PC-9 (cell line): ENCODE measurements at regions not wholly inside any gene's neighbourhood (a gene's known extent, or its start where the extent isn't known, plus 50 kb on each side); places are given as distances from the start of the nearest gene placed in this dataset.

ENCODE experiments used
- BruUV-seq: library from RNA; stranded (reverse); fragments of 400-500 nt; replicated peaks from 2 replicates; lab custom pipeline; 2021; lab: Mats Ljungman, UMichigan
- CTCF ChIA-PET: fragments of 300-600 bp; sonication (Branson Sonifier 250); formaldehyde crosslinking; loops from one replicate; lab custom pipeline; 2022; ENCODE audit warnings: antibody characterized with exemption; lab: Charles Lee
- POLR2A ChIA-PET: fragments of 300-600 bp; sonication (Branson Sonifier 250); formaldehyde crosslinking; loops from one replicate; lab custom pipeline; 2022; ENCODE audit warnings: antibody characterized with exemption; ENCODE audit not compliant: unreplicated experiment; lab: Charles Lee
- DNase-seq, 2 experiments: peaks; one replicate each; pipeline versions ENCODE4 v3.0.0 to v3.0.0-alpha.2; 2015 to 2022; ENCODE audit warnings: mixed read lengths in 1 of 2
- H2AFZ ChIP-seq: fragments of 200-600 bp; sonication (generic); 2 replicates; pipeline ENCODE4 v1.8.1; 2017; ENCODE audit warnings: antibody characterized with exemption
- H3F3A ChIP-seq: fragments of 200-600 bp; sonication (generic); 2 replicates; pipeline ENCODE4 v1.8.1; 2017; ENCODE audit warnings: antibody characterized with exemption, mild to moderate bottlenecking, low read depth; ENCODE audit not compliant: insufficient read depth
- H3K27ac ChIP-seq: fragments of 200-600 bp; sonication (generic); 2 replicates; pipeline ENCODE4 v1.6.1; 2016; ENCODE audit warnings: mixed run types
- H3K27me3 ChIP-seq: fragments of 200-600 bp; sonication (generic); 2 replicates; pipeline ENCODE4 v1.6.1; 2016; ENCODE audit warnings: low read depth, mixed run types; ENCODE audit not compliant: insufficient read depth
- H3K36me3 ChIP-seq: fragments of 200-600 bp; sonication (generic); 2 replicates; pipeline ENCODE4 v1.6.1; 2016; ENCODE audit warnings: low read depth, mixed run types
- H3K4me1 ChIP-seq: fragments of 200-600 bp; sonication (generic); replicated peaks from 2 replicates; pipeline ENCODE4 v1.6.1; 2016; ENCODE audit warnings: mixed run types; ENCODE audit not compliant: insufficient read depth
- H3K4me2 ChIP-seq: fragments of 200-600 bp; sonication (generic); 2 replicates; pipeline ENCODE4 v1.6.1; 2017; ENCODE audit warnings: mixed run types
- H3K4me3 ChIP-seq: fragments of 200-600 bp; sonication (generic); 2 replicates; pipeline ENCODE4 v1.6.1; 2016; ENCODE audit warnings: mixed run types
- H3K79me2 ChIP-seq: fragments of 200-600 bp; sonication (generic); 2 replicates; pipeline ENCODE4 v1.6.1; 2017; ENCODE audit warnings: low read depth, mixed run types
- H3K9me2 ChIP-seq: fragments of 200-600 bp; sonication (generic); 2 replicates; pipeline ENCODE4 v1.8.1; 2017; ENCODE audit warnings: mild to moderate bottlenecking; ENCODE audit not compliant: insufficient read depth
- H3K9me3 ChIP-seq: fragments of 200-600 bp; sonication (generic); 2 replicates; pipeline ENCODE4 v1.8.1; 2016; ENCODE audit warnings: low read depth; ENCODE audit not compliant: insufficient read depth
- H4K20me1 ChIP-seq: fragments of 200-600 bp; sonication (generic); 2 replicates; pipeline ENCODE4 v1.8.1; 2017; ENCODE audit not compliant: insufficient read depth
- EZH2 ChIP-seq: fragments of 200-600 bp; sonication (generic); IDR thresholded peaks from 2 replicates; pipeline ENCODE4 v1.8.0; 2017; ENCODE audit warnings: antibody characterized with exemption, low read depth
- intact Hi-C: fragments of 100-400 bp; cut with micrococcal nuclease; formaldehyde crosslinking; loops from one replicate; pipeline ENCODE4 v1.10.0; 2022; ENCODE audit not compliant: unreplicated experiment
- TF ChIP-seq, protein P1 (sequence below): fragments of 200-600 bp; sonication (generic); conservative IDR thresholded peaks from 2 replicates; pipeline ENCODE4 v1.6.1; 2017; ENCODE audit warnings: mixed run types, antibody characterized with exemption, mild to moderate bottlenecking, moderate library complexity

DNA sequence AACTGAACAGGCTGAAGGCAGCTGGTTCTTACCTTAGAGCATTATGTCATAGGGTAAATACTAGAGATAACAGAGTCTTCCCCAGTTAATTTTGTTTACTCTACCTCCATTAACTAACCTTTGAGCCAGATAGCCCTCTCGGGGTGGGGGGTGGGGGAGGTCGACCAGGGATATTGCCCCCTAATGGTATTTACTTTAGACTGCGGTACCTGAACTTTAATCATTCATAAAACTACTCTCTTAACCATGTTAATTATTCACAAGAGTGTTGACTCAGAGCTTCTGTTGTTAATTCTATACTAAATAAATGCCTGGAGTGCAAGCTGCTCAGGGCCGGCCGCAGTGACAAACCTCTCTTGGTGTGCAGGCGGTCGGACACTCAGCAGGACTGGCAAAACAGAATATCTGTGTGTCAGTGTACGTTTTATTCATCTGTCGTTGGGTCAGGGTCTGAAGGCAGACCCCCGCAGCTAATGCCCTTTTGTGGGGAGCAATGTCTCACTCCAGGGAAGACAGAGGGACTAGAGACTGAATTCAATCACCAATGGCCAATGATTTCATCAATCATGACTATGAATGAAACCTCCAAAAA is 152.4 kb upstream of the COL21A1 start:
- Histone ChIP-seq H2AFZ (no peak overlapping the region), H4K20me1 (no peaks in the 10 kb centered on the region), H3K4me1 (no peaks in the 10 kb centered on the region), H3K36me3 (no peaks in the 10 kb centered on the region), H3K4me2 (no peak overlapping the region), H3K79me2 (no peaks in the 10 kb centered on the region), H3K27me3 (no peaks in the 10 kb centered on the region), H3K27ac (no peak overlapping the region), H3K4me3 (no peak overlapping the region), H3K9me3 (peaks cover 9% of the 10 kb centered on the region; the same call in 1 of the 2 replicates), H3K9me2 (no peaks in the 10 kb centered on the region), H3F3A (no peaks in the 10 kb centered on the region)
- ChIA-PET CTCF (no interaction called here), POLR2A (no interaction called here)
- intact Hi-C loops: no loop called here
- DNase-seq: no peak
- no TSS peak for BruUV-seq
- no peak for TF ChIP-seq EZH2
- TF ChIP-seq, protein P1, sequence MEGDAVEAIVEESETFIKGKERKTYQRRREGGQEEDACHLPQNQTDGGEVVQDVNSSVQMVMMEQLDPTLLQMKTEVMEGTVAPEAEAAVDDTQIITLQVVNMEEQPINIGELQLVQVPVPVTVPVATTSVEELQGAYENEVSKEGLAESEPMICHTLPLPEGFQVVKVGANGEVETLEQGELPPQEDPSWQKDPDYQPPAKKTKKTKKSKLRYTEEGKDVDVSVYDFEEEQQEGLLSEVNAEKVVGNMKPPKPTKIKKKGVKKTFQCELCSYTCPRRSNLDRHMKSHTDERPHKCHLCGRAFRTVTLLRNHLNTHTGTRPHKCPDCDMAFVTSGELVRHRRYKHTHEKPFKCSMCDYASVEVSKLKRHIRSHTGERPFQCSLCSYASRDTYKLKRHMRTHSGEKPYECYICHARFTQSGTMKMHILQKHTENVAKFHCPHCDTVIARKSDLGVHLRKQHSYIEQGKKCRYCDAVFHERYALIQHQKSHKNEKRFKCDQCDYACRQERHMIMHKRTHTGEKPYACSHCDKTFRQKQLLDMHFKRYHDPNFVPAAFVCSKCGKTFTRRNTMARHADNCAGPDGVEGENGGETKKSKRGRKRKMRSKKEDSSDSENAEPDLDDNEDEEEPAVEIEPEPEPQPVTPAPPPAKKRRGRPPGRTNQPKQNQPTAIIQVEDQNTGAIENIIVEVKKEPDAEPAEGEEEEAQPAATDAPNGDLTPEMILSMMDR: no peak

DNA sequence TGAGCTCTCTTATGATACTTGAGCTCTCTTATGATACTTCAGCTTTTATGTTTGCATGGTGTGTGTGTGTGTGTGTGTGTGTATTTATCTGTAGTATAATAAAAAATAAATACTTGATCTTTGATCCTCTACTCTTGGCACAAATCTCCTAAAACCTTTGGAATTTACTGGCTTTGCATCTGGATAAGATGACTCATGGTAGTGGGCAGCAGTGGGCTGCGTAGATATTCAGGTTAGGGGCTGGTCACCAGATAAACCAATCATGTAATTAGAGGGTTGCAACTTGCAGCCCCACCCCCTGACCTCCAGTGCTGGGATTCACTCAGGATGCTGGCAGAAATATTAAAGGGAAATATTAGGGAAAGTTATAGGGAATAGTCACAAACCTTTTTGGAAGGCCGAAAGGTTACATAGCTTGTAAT is 151.9 kb upstream of the COL21A1 start:
- H3K27me3 ChIP-seq: no peaks in the 10 kb centered on the region
- no peaks in the 10 kb centered on the region for H3K36me3 ChIP-seq
- TF ChIP-seq, protein P1: no peak
- TF ChIP-seq EZH2: no peak
- H3K4me2 ChIP-seq: no peak overlapping the region
- no peaks in the 10 kb centered on the region for H3K79me2 ChIP-seq
- POLR2A ChIA-PET: no interaction called here
- H3K27ac ChIP-seq: no peak overlapping the region
- H3K9me3 ChIP-seq: peaks cover 9% of the 10 kb centered on the region; the same call in 1 of the 2 replicates
- DNase-seq: no peak
- H4K20me1 ChIP-seq: no peaks in the 10 kb centered on the region
- no peaks in the 10 kb centered on the region for H3F3A ChIP-seq
- CTCF ChIA-PET: no interaction called here
- BruUV-seq: no TSS peak
- no peaks in the 10 kb centered on the region for H3K9me2 ChIP-seq
- H3K4me1 ChIP-seq: no peaks in the 10 kb centered on the region
- H3K4me3 ChIP-seq: no peak overlapping the region
- intact Hi-C loops: no loop called here
- H2AFZ ChIP-seq: no peak overlapping the region

DNA sequence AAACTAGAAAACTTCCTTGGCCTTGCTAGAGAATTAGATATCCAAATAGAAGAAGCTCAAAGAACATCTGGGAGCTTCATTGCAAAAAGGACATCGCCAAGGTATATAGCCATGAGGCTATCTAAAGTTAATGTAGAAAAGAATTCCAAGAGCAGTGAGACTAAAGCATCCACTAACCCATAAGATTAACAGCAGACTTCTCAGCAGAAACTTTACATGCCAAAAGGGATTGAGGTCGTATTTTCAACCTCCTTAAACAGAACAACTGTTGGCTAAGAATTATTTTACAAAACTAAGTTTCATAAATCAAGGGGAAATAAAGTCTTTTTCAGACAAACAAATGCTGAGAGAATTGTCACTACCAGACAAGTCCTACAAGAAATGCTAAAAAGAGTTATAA is 149.1 kb upstream of the COL21A1 start:
- Histone ChIP-seq H3K27me3 (no peaks in the 10 kb centered on the region), H3K79me2 (no peaks in the 10 kb centered on the region), H3K4me1 (no peaks in the 10 kb centered on the region), H3F3A (no peaks in the 10 kb centered on the region), H3K4me2 (no peak overlapping the region), H3K27ac (no peak overlapping the region), H3K36me3 (no peaks in the 10 kb centered on the region), H3K4me3 (no peak overlapping the region), H3K9me3 (peaks cover 5% of the 10 kb centered on the region; the same call in 1 of the 2 replicates), H4K20me1 (no peaks in the 10 kb centered on the region), H2AFZ (no peak overlapping the region), H3K9me2 (no peaks in the 10 kb centered on the region)
- intact Hi-C loops: no loop called here
- no peak for TF ChIP-seq EZH2
- TF ChIP-seq, protein P1: no peak
- DNase-seq: no peak
- ChIA-PET POLR2A (no interaction called here), CTCF (no interaction called here)
- no TSS peak for BruUV-seq
